Panc1 (cell line): ENCODE measurements at regions not wholly inside any gene's neighbourhood (a gene's known extent, or its start where the extent isn't known, plus 50 kb on each side); places are given as distances from the start of the nearest gene placed in this dataset.

Experiments used
- CTCF ChIP-seq: fragments of 450-650 bp; IDR thresholded peaks from 2 replicates; pipeline ENCODE4 v1.5.1; 2017; ENCODE audit warnings: mild to moderate bottlenecking
- POLR2AphosphoS5 ChIP-seq: IDR thresholded peaks from 2 replicates; pipeline ENCODE4 v1.6.1; 2012; ENCODE audit warnings: mild to moderate bottlenecking, low read depth, low read length, moderate library complexity
- REST ChIP-seq, 2 experiments: IDR thresholded peaks; 2 replicates each; pipeline ENCODE4 v1.6.1; 2011 to 2012; ENCODE audit warnings: low read depth in 2 of 2, control low read depth in 1 of 2, low read length in 1 of 2, mild to moderate bottlenecking in 1 of 2, moderate library complexity in 1 of 2; ENCODE audit not compliant: insufficient read depth in 1 of 2
- SIN3A ChIP-seq: IDR thresholded peaks from 2 replicates; pipeline ENCODE4 v1.6.1; 2012; ENCODE audit warnings: low read depth, mild to moderate bottlenecking, low read length, moderate library complexity, borderline replicate concordance; ENCODE audit not compliant: insufficient read depth
- TCF7L2 ChIP-seq: IDR thresholded peaks from 2 replicates; pipeline ENCODE4 v1.6.1; 2011; ENCODE audit warnings: mild to moderate bottlenecking, low read depth, low read length, inconsistent platforms

GRCh38 chr12:114884575-114884974 is 200.6 kb upstream of the TBX3 start:
- TF ChIP-seq CTCF (no peak), POLR2AphosphoS5 (no peak), REST (IDR thresholded peaks at IDR 0.05; ENCODE audit: insufficient read depth in 1 of 2, low read depth in 2 of 2, low read length in 1 of 2) (no peak), TCF7L2 (no peak), SIN3A (no peak)
